GM18511 (cell line): ENCODE measurements at regions not wholly inside any gene's neighbourhood (a gene's known extent, or its start where the extent isn't known, plus 50 kb on each side); places are given as distances from the start of the nearest gene placed in this dataset.

Source experiments
- ATAC-seq: cut with Tn5 transposase; IDR thresholded peaks from one replicate; pipeline ENCODE4 v1.9.1; 2021; ENCODE audit warnings: mild to moderate bottlenecking, moderate library complexity; ENCODE audit not compliant: unreplicated experiment

DNA sequence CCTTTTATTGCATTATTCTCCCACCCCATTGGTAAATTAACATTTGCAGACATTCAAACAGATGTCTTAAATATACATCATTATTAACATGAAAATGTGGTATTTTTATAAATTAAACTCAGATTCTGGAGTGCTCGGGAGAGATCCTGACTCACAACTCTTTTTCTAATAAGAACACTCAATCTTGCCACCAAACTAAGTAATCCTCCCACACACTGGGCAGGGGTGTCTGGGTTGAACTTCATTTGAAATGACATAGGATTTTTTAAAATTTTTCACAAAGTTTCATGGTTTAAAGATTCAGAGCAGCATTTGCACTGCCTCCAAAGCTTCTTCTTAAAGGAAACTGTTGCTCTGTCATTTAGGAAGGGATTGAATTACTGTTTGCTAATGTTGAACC is 754.3 kb downstream of the MECOM start:
- no peak for ATAC-seq

- ATAC-seq: no peak
Measured at GRCh38 chr3:168895419-168895818, 768.1 kb downstream of the MECOM start.

GRCh38 chr3:168894214-168894613 is 769.3 kb downstream of the MECOM start:
- ATAC-seq: no peak

GRCh38 chr3:168889666-168890065 is 773.8 kb downstream of the MECOM start:
- ATAC-seq: no peak

GRCh38 chr3:168888781-168889180 is 774.7 kb downstream of the MECOM start:
- no peak for ATAC-seq

- no peak for ATAC-seq
Measured at GRCh38 chr3:168885028-168885427, 778.5 kb downstream of the MECOM start.

DNA sequence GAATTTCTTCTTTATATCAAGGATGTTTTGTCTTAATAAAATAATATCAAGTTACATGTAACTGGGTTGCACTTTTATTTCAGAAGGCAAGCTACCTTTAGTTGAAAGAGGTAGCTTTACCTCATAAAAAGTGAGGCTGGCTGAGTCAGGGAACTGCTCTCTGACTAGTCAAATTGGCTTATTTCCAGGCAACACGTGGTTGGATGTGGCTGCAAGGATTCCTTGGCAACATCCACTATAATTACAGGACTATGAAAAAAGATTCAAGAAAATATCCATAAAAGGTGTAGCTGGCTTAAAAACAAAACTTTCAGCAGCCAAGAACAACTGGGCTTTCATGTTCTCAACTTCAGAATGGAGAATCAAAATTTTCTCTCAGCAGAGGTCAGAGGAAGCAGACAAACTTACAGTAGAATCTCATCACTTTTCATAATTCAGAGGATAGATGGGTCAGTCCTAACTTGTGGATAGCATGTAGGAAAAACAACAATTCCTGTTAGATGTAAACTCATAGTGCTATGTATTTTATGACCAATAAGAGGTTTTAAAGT is 779.1 kb downstream of the MECOM start:
- no peak for ATAC-seq

DNA sequence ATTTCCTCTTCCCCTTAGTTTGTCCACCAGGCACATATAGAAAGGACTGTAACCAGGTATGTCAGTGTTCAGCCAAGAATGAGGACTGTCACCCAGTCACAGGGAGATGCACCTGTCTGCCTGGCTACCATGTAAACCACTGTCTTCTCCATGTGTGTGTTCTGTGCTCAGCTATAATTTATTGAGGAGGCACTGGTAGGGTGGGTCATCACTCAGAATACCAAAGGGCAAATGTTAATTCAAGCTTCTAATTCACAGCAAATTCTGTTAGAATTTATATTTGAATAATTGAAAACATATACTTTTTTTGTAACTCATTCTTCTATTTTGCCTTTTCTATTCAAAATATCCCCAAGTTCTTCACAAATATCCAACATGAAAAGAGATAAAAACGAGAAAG is 780.4 kb downstream of the MECOM start:
- no peak for ATAC-seq

- ATAC-seq: no peak
Measured at GRCh38 chr3:168881804-168882203, 781.7 kb downstream of the MECOM start.

DNA sequence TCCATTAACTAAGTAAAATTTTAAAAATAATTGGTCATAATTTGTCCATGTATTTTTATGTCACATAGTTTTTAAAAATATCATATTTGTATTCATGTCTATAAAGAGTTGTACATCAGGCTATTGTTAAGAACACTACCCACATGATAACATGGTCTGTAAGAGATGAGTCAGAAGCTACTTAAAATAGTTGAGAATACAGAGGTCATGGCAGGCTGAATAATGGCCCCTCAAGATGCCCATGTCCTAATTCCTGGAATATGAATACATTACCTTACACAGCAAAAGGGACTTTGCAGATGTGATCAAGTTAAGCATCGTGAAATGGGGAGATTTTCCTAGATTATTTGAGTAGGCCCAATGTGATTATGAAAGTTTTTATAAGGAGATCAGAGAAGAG is 782.9 kb upstream of the GOLIM4 start:
- no peak for ATAC-seq

DNA sequence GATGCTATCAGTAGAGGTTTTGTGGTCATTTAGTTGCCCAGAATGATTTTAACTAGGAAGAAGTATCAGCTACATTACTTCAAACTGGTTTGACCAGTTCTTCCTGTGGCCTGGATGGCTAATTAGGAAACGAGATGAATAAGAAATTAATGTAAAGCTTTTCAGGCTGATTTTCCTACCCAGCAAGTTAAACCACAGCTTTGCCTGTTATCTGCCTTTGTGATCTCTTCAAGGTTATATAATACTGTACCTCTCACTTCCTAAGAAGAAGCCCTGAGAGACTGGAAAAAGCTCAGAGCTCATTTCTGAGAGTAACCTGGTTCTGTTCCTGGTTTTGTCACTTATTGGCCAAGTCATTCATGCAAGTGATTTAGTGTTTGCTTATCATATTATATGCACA is 782.2 kb upstream of the GOLIM4 start:
- ATAC-seq: no peak

GRCh38 chr3:168876346-168877035 is 780.8 kb upstream of the GOLIM4 start:
- ATAC-seq: no peak

DNA sequence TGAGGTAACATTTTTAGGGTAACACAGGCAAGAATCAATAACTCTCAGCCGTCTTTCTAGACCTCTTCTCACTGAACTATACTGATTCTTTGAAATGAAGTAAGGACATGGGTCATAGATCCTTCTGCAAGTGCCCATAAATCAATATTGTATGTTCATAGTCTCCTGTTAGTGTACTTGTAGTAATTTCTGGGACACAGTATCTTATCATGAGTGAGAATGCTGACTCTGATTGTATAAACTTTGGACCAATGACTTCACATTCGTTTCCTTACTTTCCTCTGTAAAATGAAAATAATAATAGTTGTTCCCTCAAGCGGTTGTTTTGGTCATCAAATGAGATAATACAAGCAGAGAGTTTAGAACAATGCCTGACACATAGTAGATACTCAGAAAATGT is 777.1 kb upstream of the GOLIM4 start:
- no peak for ATAC-seq

- ATAC-seq: no peak
Measured at GRCh38 chr3:168870892-168871291, 775.2 kb upstream of the GOLIM4 start.

DNA sequence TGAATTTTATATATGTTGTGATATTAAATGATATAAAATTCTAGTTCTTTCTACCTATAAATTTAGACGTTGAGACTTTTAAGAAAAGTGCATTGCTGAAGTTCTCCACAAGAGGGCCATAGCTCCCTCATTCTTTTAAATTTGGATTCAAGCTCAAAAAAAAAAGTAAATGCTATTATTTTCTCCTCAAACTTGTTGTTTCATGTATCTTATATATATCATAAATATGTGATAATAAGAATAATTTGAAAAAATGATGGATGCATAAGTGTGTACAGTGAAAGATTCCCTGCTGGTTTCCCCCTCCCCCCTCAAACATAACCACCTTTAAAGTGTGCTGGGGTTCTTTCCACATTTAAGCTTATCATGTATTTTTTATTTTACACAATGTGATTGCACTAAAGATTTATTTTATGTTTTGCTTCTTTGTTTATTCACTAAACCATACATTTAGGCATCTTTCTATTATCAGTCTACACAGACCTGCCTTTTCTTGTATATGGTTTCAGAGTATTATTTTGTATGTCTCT is 769.4 kb upstream of the GOLIM4 start:
- ATAC-seq: no peak

GRCh38 chr3:168864107-168865021 is 768.6 kb upstream of the GOLIM4 start:
- ATAC-seq: no peak

DNA sequence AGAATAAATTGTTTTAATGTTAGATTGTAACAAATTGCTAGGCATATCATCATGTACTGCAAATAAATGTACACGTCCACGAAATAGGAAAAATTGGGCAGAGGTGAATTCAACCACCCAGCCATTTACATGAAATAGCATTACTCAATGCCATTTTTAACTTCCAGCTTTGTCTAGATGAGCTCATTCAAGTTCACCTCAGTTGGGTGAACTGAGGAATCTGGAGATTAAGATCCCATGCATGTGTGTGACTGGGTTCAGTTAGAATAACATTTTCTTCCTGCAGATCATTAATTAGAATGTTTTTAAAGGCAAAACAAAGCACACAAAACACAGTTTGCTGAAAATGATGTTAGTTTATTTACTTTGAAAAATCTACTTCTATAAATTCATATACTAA is 767.8 kb upstream of the GOLIM4 start:
- no peak for ATAC-seq

DNA sequence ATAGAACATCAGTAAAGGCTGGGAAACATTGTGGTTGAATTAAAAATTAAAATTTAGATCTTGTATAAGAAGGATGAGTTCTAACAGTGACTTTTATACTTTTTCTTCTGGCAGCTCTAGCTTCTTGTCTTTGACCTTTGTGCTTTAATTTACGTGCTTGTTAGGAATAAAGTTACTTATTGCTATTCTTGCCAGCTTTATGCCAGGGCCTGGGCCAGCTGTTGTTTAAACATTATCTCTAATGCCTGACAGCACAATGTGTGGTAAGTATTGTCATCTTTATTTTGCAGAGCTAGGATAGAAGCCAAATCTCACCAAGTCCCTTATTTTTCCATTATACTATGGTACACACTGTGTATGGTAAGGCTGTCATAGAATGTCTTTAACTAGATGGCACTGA is 766.7 kb upstream of the GOLIM4 start:
- ATAC-seq: no peak

- ATAC-seq: no peak
Measured at GRCh38 chr3:168860592-168860991, 764.9 kb upstream of the GOLIM4 start.

DNA sequence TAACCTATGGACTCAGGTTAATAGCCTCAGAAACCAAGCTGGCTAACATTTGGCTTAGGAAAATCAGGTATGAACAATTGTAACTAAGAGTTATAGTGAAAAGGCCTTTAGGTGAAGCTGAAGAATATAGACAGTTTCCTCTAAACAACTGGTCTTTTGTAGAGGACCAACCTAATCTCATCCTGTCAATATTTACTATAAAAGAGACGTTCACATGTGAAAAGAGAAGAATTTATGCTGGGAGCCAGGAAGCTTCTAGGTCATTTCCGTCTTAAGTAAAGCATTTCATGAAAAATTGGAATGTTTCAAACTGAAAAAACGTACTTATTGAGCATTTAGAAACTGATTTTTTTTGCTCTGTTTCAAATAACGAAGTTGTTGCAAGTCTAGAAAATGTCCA is 764.3 kb upstream of the GOLIM4 start:
- no peak for ATAC-seq

DNA sequence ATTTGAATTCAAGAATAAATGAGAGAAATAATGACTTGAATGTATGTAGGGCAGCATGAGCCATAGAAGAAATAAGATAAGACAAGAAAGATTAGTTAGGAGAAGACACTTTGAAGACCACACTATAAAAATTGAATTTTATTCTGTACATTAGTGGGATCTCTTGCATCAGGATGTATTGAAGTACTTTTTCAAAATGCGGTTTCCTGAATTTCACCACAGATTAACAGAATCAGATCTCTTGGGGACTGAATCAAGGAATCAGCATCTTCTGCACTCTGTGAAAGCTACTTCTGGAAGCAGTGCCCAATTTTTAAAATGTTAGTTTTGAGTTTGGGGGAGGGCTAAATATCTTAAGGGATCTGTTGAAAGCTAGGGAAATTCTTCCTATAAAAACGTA is 763.9 kb upstream of the GOLIM4 start:
- no peak for ATAC-seq

- ATAC-seq: no peak
Measured at GRCh38 chr3:168859143-168859542, 763.4 kb upstream of the GOLIM4 start.
